ENCODE measurements at regions not wholly inside any gene's neighbourhood (a gene's known extent, or its start where the extent isn't known, plus 50 kb on each side); places are given as distances from the start of the nearest gene placed in this dataset.

DNA sequence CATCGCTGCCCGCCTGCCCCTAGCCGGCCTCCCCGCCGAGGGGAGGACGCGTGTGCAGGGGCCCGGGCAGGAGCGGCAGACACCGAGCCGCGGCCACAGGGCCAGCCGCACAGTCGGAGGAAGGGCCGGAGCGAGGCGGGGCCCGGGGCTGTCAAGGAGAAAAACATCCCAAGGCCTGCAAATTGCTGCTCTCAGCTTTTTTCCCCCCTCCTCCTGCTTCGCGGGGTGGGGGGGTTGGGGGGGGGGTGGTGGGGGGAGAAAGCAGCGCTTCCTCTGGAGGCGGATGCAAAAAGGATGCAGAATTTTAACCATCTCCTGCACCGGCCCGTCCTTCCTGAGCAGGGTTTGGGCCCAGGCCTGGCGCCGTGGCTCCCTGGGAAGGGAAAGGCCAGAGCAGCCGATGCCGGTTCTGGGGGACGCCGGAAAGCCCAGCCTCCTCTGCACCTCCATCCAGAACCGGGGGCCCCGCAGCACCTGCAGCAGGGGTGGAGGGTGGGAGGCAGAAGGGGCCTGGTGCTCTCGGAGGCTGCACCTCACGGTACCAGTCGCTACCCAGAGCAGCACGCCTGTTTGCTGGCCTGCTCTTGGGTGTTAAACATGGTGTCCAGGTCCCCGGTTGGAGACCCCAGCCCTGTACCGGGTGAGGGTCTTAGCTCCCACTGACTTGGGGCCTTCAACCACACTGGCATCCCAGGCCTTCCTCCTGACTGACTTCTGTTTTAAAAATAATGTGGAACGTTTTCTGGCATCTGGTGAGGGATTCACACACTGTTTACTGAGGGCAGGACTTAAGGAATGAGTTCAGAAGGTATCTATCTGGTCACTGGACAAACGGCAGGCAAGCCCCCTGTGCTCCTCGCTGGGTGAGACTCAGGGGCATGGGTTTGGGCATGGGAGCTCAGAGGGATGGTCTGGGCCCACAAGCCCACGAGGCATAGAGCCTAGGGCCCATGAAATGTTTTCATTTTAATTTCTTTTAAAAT is 77.4 kb upstream of the WNT7B start:
- Histone ChIP-seq H2BK12ac (ENCODE audit: low read length in 2 of 2) (no peak overlapping the region), H3K9ac (ENCODE audit: low read length) (peak overlapping the region; percentile 95), H2AK5ac (ENCODE audit: low read length, severe bottlenecking) (no peak overlapping the region), H3K4ac (ENCODE audit: low read depth in 1 of 2, low read length in 2 of 2) (no peak overlapping the region), H3K27ac (ENCODE audit: low read length, poor library complexity, severe bottlenecking) (no peak overlapping the region), H3K36me3 (ENCODE audit: control insufficient read depth in 1 of 2, insufficient read depth in 2 of 2, low read depth in 1 of 2, low read length in 2 of 2) (peaks cover 12 to 36% of the 10 kb centered on the region in 2 experiments), H2BK5ac (ENCODE audit: low read depth, low read length, poor library complexity, severe bottlenecking) (no peak overlapping the region), H3K9me3 (ENCODE audit: control insufficient read depth, low read length) (no peaks in the 10 kb centered on the region), H3K4me1 (ENCODE audit: control insufficient read depth, insufficient read depth, low read depth, low read length) (peaks cover 37% of the 10 kb centered on the region), H4K91ac (ENCODE audit: low read length) (no peak overlapping the region), H3K18ac (ENCODE audit: low read depth in 1 of 2, low read length in 2 of 2) (no peak overlapping the region), H3K27me3 (ENCODE audit: control insufficient read depth in 1 of 2, insufficient read depth in 1 of 2, low read length in 2 of 2) (no peaks in the 10 kb centered on the region), H2BK120ac (ENCODE audit: low read depth, low read length) (no peak overlapping the region), H2AFZ (ENCODE audit: low read depth, low read length) (no peak overlapping the region), H3K23ac (ENCODE audit: low read length in 2 of 2) (no peak overlapping the region), H3K4me3 (ENCODE audit: insufficient read depth in 1 of 2, low read depth in 1 of 2, low read length in 2 of 2) (peak overlapping the region in 1 of 2 experiments; percentile 87), H2BK15ac (ENCODE audit: low read depth, poor library complexity, severe bottlenecking) (no peak overlapping the region), H3K14ac (ENCODE audit: low read length in 2 of 2) (no peak overlapping the region), H3K4me2 (ENCODE audit: low read length, poor library complexity, severe bottlenecking) (no peak overlapping the region), H3K79me1 (replicated peaks; ENCODE audit: low read length, poor library complexity, severe bottlenecking) (peaks cover 51% of the 10 kb centered on the region), H4K8ac (ENCODE audit: low read length) (peak overlapping the region; percentile 46)
- no peak for DNase-seq
- WGBS: 88% methylated on average over 25 of the region's 42 CpGs

DNA sequence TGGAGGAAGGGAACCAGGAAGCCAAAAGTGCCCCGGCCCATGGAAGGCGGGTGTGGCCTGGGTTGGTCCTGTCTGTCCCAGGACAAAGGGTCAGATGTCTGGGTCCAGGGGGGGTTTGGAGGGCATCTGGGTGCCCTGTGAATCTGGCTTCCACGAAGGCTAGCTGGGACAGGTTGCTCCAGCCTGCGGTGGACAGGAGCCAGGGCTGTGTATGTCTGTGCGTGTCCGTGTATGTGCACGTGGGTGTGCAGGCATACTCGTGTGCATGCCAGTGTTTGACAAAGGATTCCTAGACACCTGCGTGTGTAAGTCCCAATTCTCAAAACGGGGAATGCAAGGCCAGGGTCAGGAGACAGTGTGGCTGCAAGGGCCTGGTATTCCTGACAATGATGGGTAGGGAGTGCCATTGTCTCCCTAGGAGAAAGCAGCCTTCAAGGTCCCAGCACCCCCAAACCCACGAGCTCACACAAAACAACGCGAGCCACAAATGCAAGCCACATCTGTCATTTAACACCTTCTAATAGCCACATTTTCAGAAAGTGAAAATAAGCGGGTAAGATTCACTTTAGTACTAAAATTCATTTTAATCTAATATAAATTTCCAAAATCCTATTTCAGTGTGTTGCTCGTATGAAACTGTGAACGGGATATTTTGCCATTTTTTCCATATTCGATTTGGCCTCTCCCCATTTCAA is 78.4 kb upstream of the WNT7B start:
- Histone ChIP-seq H3K27me3 (ENCODE audit: control insufficient read depth in 1 of 2, insufficient read depth in 1 of 2, low read length in 2 of 2) (no peaks in the 10 kb centered on the region), H3K36me3 (ENCODE audit: control insufficient read depth in 1 of 2, insufficient read depth in 2 of 2, low read depth in 1 of 2, low read length in 2 of 2) (peaks cover 9 to 29% of the 10 kb centered on the region in 2 experiments), H3K9me3 (ENCODE audit: control insufficient read depth, low read length) (no peaks in the 10 kb centered on the region), H2BK120ac (ENCODE audit: low read depth, low read length) (no peak overlapping the region), H4K91ac (ENCODE audit: low read length) (no peak overlapping the region), H3K18ac (ENCODE audit: low read depth in 1 of 2, low read length in 2 of 2) (no peak overlapping the region), H3K4me3 (ENCODE audit: insufficient read depth in 1 of 2, low read depth in 1 of 2, low read length in 2 of 2) (peak overlapping the region in 1 of 2 experiments; percentile 87), H2BK5ac (ENCODE audit: low read depth, low read length, poor library complexity, severe bottlenecking) (no peak overlapping the region), H2AK5ac (ENCODE audit: low read length, severe bottlenecking) (no peak overlapping the region), H3K9ac (ENCODE audit: low read length) (peak overlapping the region; percentile 95), H2BK12ac (ENCODE audit: low read length in 2 of 2) (no peak overlapping the region), H4K8ac (ENCODE audit: low read length) (peak overlapping the region; percentile 55), H3K4ac (ENCODE audit: low read depth in 1 of 2, low read length in 2 of 2) (no peak overlapping the region), H2BK15ac (ENCODE audit: low read depth, poor library complexity, severe bottlenecking) (no peak overlapping the region), H3K14ac (ENCODE audit: low read length in 2 of 2) (no peak overlapping the region), H3K27ac (ENCODE audit: low read length, poor library complexity, severe bottlenecking) (no peak overlapping the region), H3K23ac (ENCODE audit: low read length in 2 of 2) (no peak overlapping the region), H2AFZ (ENCODE audit: low read depth, low read length) (no peak overlapping the region), H3K79me1 (replicated peaks; ENCODE audit: low read length, poor library complexity, severe bottlenecking) (peaks cover 44% of the 10 kb centered on the region), H3K4me1 (ENCODE audit: control insufficient read depth, insufficient read depth, low read depth, low read length) (peaks cover 34% of the 10 kb centered on the region), H3K4me2 (ENCODE audit: low read length, poor library complexity, severe bottlenecking) (no peak overlapping the region)
- no peak for DNase-seq
- WGBS: 89% methylated on average over 16 of the region's 17 CpGs

DNA sequence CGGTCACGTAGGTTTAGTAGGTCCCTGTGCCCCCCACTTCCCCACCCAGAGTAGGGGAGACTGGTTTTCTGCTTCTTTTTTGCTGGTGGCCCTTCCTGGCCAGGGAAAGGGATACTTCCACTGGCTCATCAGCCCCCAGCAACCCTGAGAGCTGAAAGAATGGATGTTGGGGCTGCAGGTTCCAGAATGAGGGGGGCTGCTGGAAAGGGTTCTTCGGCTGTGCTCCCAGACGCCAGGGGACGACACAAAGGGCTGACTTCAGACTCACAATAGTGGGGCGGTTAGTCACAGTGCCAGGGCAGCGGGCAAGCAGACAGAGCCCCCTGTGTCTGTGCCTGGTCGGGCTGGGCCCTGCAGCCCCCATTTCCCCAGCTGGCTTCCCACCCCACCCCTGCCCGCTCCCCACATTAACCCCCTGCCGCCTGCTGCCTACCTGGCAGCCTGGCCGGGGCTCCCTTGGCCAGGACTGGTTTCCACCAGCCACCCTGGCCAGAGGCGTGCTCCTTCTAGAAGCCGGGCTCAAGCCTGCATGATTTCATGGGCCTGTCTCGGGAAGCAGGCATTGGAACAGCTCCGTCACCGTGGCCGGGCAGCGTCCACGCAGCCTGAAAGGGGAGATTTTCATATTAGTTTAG is 79.1 kb upstream of the WNT7B start:
- peak overlapping the region; percentile 95 for H3K9ac ChIP-seq (ENCODE audit: low read length)
- no peak overlapping the region for H2BK12ac ChIP-seq (ENCODE audit: low read length in 2 of 2)
- H2BK5ac ChIP-seq (ENCODE audit: low read depth, low read length, poor library complexity, severe bottlenecking): no peak overlapping the region
- H2BK120ac ChIP-seq (ENCODE audit: low read depth, low read length): no peak overlapping the region
- H3K4me3 ChIP-seq (ENCODE audit: insufficient read depth in 1 of 2, low read depth in 1 of 2, low read length in 2 of 2): peak overlapping the region in 1 of 2 experiments; percentile 87
- no peak overlapping the region for H4K91ac ChIP-seq (ENCODE audit: low read length)
- no peak overlapping the region for H4K8ac ChIP-seq (ENCODE audit: low read length)
- peaks cover 5 to 22% of the 10 kb centered on the region in 2 experiments for H3K36me3 ChIP-seq (ENCODE audit: control insufficient read depth in 1 of 2, insufficient read depth in 2 of 2, low read depth in 1 of 2, low read length in 2 of 2)
- DNase-seq: no peak
- no peak overlapping the region for H3K4me2 ChIP-seq (ENCODE audit: low read length, poor library complexity, severe bottlenecking)
- H2AK5ac ChIP-seq (ENCODE audit: low read length, severe bottlenecking): no peak overlapping the region
- no peak overlapping the region for H3K18ac ChIP-seq (ENCODE audit: low read depth in 1 of 2, low read length in 2 of 2)
- H2BK15ac ChIP-seq (ENCODE audit: low read depth, poor library complexity, severe bottlenecking): no peak overlapping the region
- H3K27me3 ChIP-seq (ENCODE audit: control insufficient read depth in 1 of 2, insufficient read depth in 1 of 2, low read length in 2 of 2): no peaks in the 10 kb centered on the region
- H3K27ac ChIP-seq (ENCODE audit: low read length, poor library complexity, severe bottlenecking): no peak overlapping the region
- H3K23ac ChIP-seq (ENCODE audit: low read length in 2 of 2): no peak overlapping the region
- H3K4ac ChIP-seq (ENCODE audit: low read depth in 1 of 2, low read length in 2 of 2): no peak overlapping the region
- H3K79me1 ChIP-seq (replicated peaks; ENCODE audit: low read length, poor library complexity, severe bottlenecking): peaks cover 39% of the 10 kb centered on the region
- peaks cover 34% of the 10 kb centered on the region for H3K4me1 ChIP-seq (ENCODE audit: control insufficient read depth, insufficient read depth, low read depth, low read length)
- no peaks in the 10 kb centered on the region for H3K9me3 ChIP-seq (ENCODE audit: control insufficient read depth, low read length)
- WGBS: 89% methylated on average over 19 of the region's 19 CpGs
- no peak overlapping the region for H3K14ac ChIP-seq (ENCODE audit: low read length in 2 of 2)
- no peak overlapping the region for H2AFZ ChIP-seq (ENCODE audit: low read depth, low read length)
